Mucosa of descending colon (tissue), 3 donors: ENCODE measurements at regions not wholly inside any gene's neighbourhood (a gene's known extent, or its start where the extent isn't known, plus 50 kb on each side); places are given as distances from the start of the nearest gene placed in this dataset.

Experiments
- ATAC-seq: fragments of 200-7000 bp; cut with Tn5 transposase; one replicate; pipeline ENCODE4 v1.9.1; 2020; ENCODE audit warnings: mild to moderate bottlenecking, moderate library complexity
- DNase-seq, 3 donors: peaks; one replicate each; pipeline ENCODE4 v3.0.0-alpha.2; 2020
- H3K36me3 ChIP-seq: fragments of 200-600 bp; one replicate; pipeline ENCODE4 v1.8.0; 2021; ENCODE audit warnings: low read depth, mild to moderate bottlenecking
- H3K4me1 ChIP-seq: fragments of 200-600 bp; one replicate; pipeline ENCODE4 v1.8.0; 2021; ENCODE audit warnings: low read depth, mild to moderate bottlenecking
- H3K4me3 ChIP-seq: fragments of 200-600 bp; one replicate; pipeline ENCODE4 v1.8.0; 2021; ENCODE audit warnings: mild to moderate bottlenecking
- H3K9me3 ChIP-seq: fragments of 200-600 bp; one replicate; pipeline ENCODE4 v1.8.0; 2021; ENCODE audit warnings: mild to moderate bottlenecking
- CTCF ChIP-seq: fragments of 200-600 bp; IDR thresholded peaks from one replicate; pipeline ENCODE4 v1.8.0; 2022; ENCODE audit warnings: antibody characterized with exemption, mild to moderate bottlenecking
- intact Hi-C, 2 donors: fragments of 100-400 bp; cut with DNase I in 1 of 2; cut with micrococcal nuclease in 1 of 2; formaldehyde crosslinking; loops; one replicate each; pipeline versions ENCODE4 v1.11.0 to v1.11.1; 2022; cut with DNase I, micrococcal nuclease
- donor health status: DM: no; HTN: no; CAD: no; lungs with moderate emphysema.
- donor health status: DM: no; HTN: no; CAD: no.
- donor health status: DM: no; HTN: yes; CAD: no.

- no peaks in the 10 kb centered on the region for H3K9me3 ChIP-seq
- no peak overlapping the region for H3K4me3 ChIP-seq
- H3K36me3 ChIP-seq, result no peaks in the 10 kb centered on the region
- no peak for TF ChIP-seq CTCF
- DNase-seq (no peak), ATAC-seq (no peak)
- intact Hi-C loops, result no loop called here
- no peaks in the 10 kb centered on the region for H3K4me1 ChIP-seq
Observed at GRCh38 chr14:30420515-30420914, 138.4 kb upstream of the G2E3 start.

GRCh38 chr14:30426463-30426862, 132.5 kb upstream of the G2E3 start:
- no peaks in the 10 kb centered on the region for H3K4me1 ChIP-seq
- no peak for TF ChIP-seq CTCF
- no peaks in the 10 kb centered on the region for H3K36me3 ChIP-seq
- H3K9me3 ChIP-seq, result no peaks in the 10 kb centered on the region
- DNase-seq (no peak), ATAC-seq (no peak)
- intact Hi-C loops, result no loop called here
- H3K4me3 ChIP-seq, result no peak overlapping the region

- DNase-seq (no peak), ATAC-seq (no peak)
- TF ChIP-seq CTCF, result no peak
- Histone ChIP-seq H3K36me3 (no peaks in the 10 kb centered on the region), H3K4me3 (no peak overlapping the region), H3K9me3 (no peaks in the 10 kb centered on the region), H3K4me1 (no peaks in the 10 kb centered on the region)
- intact Hi-C loops, result no loop called here
Observed at GRCh38 chr14:30427401-30427800, 131.6 kb upstream of the G2E3 start.

- Histone ChIP-seq H3K9me3 (no peaks in the 10 kb centered on the region), H3K4me1 (no peaks in the 10 kb centered on the region), H3K4me3 (no peak overlapping the region), H3K36me3 (no peaks in the 10 kb centered on the region)
- DNase-seq (no peak), ATAC-seq (no peak)
- no peak for TF ChIP-seq CTCF
- intact Hi-C loops, result no loop called here
Observed at GRCh38 chr14:30427846-30428245, 131.1 kb upstream of the G2E3 start.

GRCh38 chr14:30431552-30431951, 127.4 kb upstream of the G2E3 start:
- ATAC-seq (no peak), DNase-seq (no peak)
- intact Hi-C loops, result no loop called here
- no peaks in the 10 kb centered on the region for H3K4me1 ChIP-seq
- no peaks in the 10 kb centered on the region for H3K9me3 ChIP-seq
- no peak for TF ChIP-seq CTCF
- no peak overlapping the region for H3K4me3 ChIP-seq
- no peaks in the 10 kb centered on the region for H3K36me3 ChIP-seq

- intact Hi-C loops, result no loop called here
- Histone ChIP-seq H3K4me3 (no peak overlapping the region), H3K9me3 (no peaks in the 10 kb centered on the region), H3K36me3 (no peaks in the 10 kb centered on the region), H3K4me1 (no peaks in the 10 kb centered on the region)
- ATAC-seq (no peak), DNase-seq (no peak)
- TF ChIP-seq CTCF, result no peak
Observed at GRCh38 chr14:30440961-30441360, 118.0 kb upstream of the G2E3 start.
